ENCODE measurements at regions not wholly inside any gene's neighbourhood (a gene's known extent, or its start where the extent isn't known, plus 50 kb on each side); places are given as distances from the start of the nearest gene placed in this dataset.

DNA sequence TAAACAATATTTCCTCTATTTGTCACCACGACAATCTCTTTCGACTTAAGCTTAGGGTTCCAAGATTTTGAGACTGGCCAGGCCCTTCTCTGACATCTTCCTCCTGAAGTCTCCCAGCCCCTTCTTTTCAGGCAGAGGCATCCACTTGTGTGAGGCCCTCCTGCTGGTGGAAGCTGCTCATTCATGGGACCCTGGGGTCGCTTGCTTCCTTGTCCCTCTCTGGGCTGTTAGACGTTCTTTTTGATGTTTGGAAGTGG lies 188.2 kb upstream of the APCDD1 start:
- Histone ChIP-seq H2AFZ (ENCODE audit: low read length) (no peak overlapping the region), H3K4me2 (ENCODE audit: insufficient read depth, low read length) (no peak overlapping the region), H3K27ac (ENCODE audit: low read depth, low read length) (no peak overlapping the region), H3K79me2 (ENCODE audit: insufficient read depth, low read length) (no peaks in the 10 kb centered on the region), H4K20me1 (ENCODE audit: insufficient read depth, low read length) (no peaks in the 10 kb centered on the region), H3K9me3 (ENCODE audit: low read depth, low read length) (no peaks in the 10 kb centered on the region), H3K4me3 (ENCODE audit: insufficient read depth, low read length) (no peak overlapping the region), H3K4me1 (ENCODE audit: insufficient read depth, low read length) (peaks cover 5% of the 10 kb centered on the region), H3K27me3 (ENCODE audit: insufficient read depth, low read length) (no peaks in the 10 kb centered on the region), H3K36me3 (ENCODE audit: insufficient read depth, low read length) (no peaks in the 10 kb centered on the region)
- DNase-seq (ENCODE audit: insufficient read length, low spot score, missing footprints) = no peak
- TF ChIP-seq, protein P1, sequence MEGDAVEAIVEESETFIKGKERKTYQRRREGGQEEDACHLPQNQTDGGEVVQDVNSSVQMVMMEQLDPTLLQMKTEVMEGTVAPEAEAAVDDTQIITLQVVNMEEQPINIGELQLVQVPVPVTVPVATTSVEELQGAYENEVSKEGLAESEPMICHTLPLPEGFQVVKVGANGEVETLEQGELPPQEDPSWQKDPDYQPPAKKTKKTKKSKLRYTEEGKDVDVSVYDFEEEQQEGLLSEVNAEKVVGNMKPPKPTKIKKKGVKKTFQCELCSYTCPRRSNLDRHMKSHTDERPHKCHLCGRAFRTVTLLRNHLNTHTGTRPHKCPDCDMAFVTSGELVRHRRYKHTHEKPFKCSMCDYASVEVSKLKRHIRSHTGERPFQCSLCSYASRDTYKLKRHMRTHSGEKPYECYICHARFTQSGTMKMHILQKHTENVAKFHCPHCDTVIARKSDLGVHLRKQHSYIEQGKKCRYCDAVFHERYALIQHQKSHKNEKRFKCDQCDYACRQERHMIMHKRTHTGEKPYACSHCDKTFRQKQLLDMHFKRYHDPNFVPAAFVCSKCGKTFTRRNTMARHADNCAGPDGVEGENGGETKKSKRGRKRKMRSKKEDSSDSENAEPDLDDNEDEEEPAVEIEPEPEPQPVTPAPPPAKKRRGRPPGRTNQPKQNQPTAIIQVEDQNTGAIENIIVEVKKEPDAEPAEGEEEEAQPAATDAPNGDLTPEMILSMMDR (IDR thresholded peaks at IDR 0.05; ENCODE audit: extremely low read depth, low read depth, low read length) = no peak

DNA sequence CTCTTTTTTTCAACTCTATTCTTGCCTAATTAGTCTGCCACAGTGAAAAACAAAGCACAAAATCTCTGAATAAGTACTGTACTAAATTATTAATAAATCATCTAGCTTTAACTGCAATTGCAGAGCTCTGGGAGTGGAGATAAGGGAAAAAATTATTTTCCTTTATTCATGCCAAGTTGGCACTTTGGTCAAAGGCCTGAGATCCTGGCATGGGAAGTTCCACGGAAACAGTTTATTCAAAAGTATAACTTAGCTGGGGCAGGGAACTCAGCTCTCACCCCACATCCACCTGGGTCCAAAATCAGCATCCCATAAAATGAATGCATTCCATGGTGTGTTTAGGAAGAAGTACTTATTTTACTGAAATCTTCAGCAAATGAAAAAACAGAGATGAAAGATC lies 185.2 kb upstream of the APCDD1 start:
- no peak overlapping the region for H3K4me2 ChIP-seq (ENCODE audit: insufficient read depth, low read length)
- no peak for DNase-seq (ENCODE audit: insufficient read length, low spot score, missing footprints)
- H3K79me2 ChIP-seq (ENCODE audit: insufficient read depth, low read length) = no peaks in the 10 kb centered on the region
- H2AFZ ChIP-seq (ENCODE audit: low read length) = no peak overlapping the region
- peaks cover 8% of the 10 kb centered on the region for H3K4me1 ChIP-seq (ENCODE audit: insufficient read depth, low read length)
- H4K20me1 ChIP-seq (ENCODE audit: insufficient read depth, low read length) = no peaks in the 10 kb centered on the region
- no peaks in the 10 kb centered on the region for H3K36me3 ChIP-seq (ENCODE audit: insufficient read depth, low read length)
- H3K4me3 ChIP-seq (ENCODE audit: insufficient read depth, low read length) = no peak overlapping the region
- H3K27ac ChIP-seq (ENCODE audit: low read depth, low read length) = no peak overlapping the region
- TF ChIP-seq, protein P1 (IDR thresholded peaks at IDR 0.05; ENCODE audit: extremely low read depth, low read depth, low read length) = no peak
- H3K27me3 ChIP-seq (ENCODE audit: insufficient read depth, low read length) = no peaks in the 10 kb centered on the region
- no peaks in the 10 kb centered on the region for H3K9me3 ChIP-seq (ENCODE audit: low read depth, low read length)

DNA sequence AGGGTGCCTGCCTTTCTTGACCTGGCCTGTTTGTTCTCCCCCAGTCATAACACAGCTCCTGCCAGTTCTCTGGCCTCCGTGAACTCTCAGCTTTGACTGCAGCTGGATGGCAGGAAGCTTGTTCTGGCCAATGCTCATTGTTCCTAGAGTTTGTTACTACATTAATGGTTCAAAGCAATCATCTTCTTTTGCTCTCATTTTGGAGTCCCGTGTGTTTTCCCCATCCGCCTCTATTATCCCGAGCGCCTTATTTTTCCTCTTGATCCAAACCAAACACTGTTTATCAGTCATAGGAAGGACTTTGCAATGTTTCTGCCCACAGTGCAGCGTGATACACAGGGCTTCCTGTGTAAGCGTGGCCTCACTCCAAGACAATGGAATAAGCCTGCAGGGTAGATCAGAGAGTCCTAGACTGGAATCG lies 184.3 kb upstream of the APCDD1 start:
- Histone ChIP-seq H3K27ac (ENCODE audit: low read depth, low read length) (no peak overlapping the region), H3K4me2 (ENCODE audit: insufficient read depth, low read length) (peak overlapping the region; percentile 46), H3K36me3 (ENCODE audit: insufficient read depth, low read length) (no peaks in the 10 kb centered on the region), H3K79me2 (ENCODE audit: insufficient read depth, low read length) (no peaks in the 10 kb centered on the region), H3K27me3 (ENCODE audit: insufficient read depth, low read length) (no peaks in the 10 kb centered on the region), H3K9me3 (ENCODE audit: low read depth, low read length) (no peaks in the 10 kb centered on the region), H2AFZ (ENCODE audit: low read length) (peak overlapping the region; percentile 41), H3K4me1 (ENCODE audit: insufficient read depth, low read length) (peaks cover 8% of the 10 kb centered on the region), H3K4me3 (ENCODE audit: insufficient read depth, low read length) (no peak overlapping the region), H4K20me1 (ENCODE audit: insufficient read depth, low read length) (no peaks in the 10 kb centered on the region)
- DNase-seq (ENCODE audit: insufficient read length, low spot score, missing footprints) = peak; percentile 76
- TF ChIP-seq, protein P1 (IDR thresholded peaks at IDR 0.05; ENCODE audit: extremely low read depth, low read depth, low read length) = no peak

DNA sequence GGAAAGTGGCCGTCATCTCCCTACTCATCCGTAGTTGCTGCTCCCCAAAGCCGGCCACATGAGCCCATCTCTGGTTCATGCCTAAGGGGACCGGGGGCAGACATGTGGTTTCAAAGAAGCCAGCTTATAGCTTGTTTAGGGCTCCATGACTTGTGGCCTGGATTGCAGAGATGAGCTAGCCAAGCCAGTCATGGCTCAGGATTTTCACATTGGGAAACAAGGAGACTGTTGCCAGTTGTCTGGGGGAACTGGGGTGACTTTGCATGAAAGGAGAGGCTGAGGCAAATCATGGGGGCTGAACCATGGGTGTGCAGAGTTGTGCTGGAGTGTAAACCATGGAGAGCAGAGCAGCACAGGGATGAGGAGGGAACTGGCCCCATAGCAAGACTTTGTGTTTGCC lies 183.0 kb upstream of the APCDD1 start:
- Histone ChIP-seq H3K36me3 (ENCODE audit: insufficient read depth, low read length) (no peaks in the 10 kb centered on the region), H3K9me3 (ENCODE audit: low read depth, low read length) (no peaks in the 10 kb centered on the region), H3K4me3 (ENCODE audit: insufficient read depth, low read length) (no peak overlapping the region), H3K27ac (ENCODE audit: low read depth, low read length) (no peak overlapping the region), H3K4me1 (ENCODE audit: insufficient read depth, low read length) (peaks cover 8% of the 10 kb centered on the region), H2AFZ (ENCODE audit: low read length) (no peak overlapping the region), H4K20me1 (ENCODE audit: insufficient read depth, low read length) (no peaks in the 10 kb centered on the region), H3K4me2 (ENCODE audit: insufficient read depth, low read length) (no peak overlapping the region), H3K27me3 (ENCODE audit: insufficient read depth, low read length) (no peaks in the 10 kb centered on the region), H3K79me2 (ENCODE audit: insufficient read depth, low read length) (no peaks in the 10 kb centered on the region)
- TF ChIP-seq, protein P1 (IDR thresholded peaks at IDR 0.05; ENCODE audit: extremely low read depth, low read depth, low read length) = no peak
- no peak for DNase-seq (ENCODE audit: insufficient read length, low spot score, missing footprints)

All from osteoblast (primary cell).